MCF 10A (cell line): ENCODE measurements at regions not wholly inside any gene's neighbourhood (a gene's known extent, or its start where the extent isn't known, plus 50 kb on each side); places are given as distances from the start of the nearest gene placed in this dataset.
A peak's percentile ranks its signal among the peaks of the same experiment; 100 is the strongest.

ENCODE experiments used
- BruUV-seq: library from RNA; stranded (reverse); fragments of 400-500 nt; replicated peaks from 2 replicates; lab custom pipeline; 2021; lab: Mats Ljungman, UMichigan
- CTCF ChIA-PET: fragments of 300-600 bp; sonication (Branson Sonifier 250); formaldehyde crosslinking; extraction: SDS; loops from one replicate; lab custom pipeline; 2021; ENCODE audit warnings: antibody characterized with exemption, inconsistent platforms; lab: Yijun Ruan, JAX
- POLR2A ChIA-PET: fragments of 300-600, 350-650 bp; sonication (Branson Sonifier 250); formaldehyde crosslinking; extraction: SDS; loops from one replicate; lab custom pipeline; 2020; ENCODE audit warnings: antibody characterized with exemption, inconsistent platforms; lab: Yijun Ruan, JAX
- DNase-seq: peaks from one replicate; pipeline ENCODE4 v3.0.0-alpha.2; 2018; ENCODE audit not compliant: unreplicated experiment
- H3K27ac Mint-ChIP-seq: one replicate; pipeline ENCODE4 v1.8.0; 2022; ENCODE audit warnings: mild to moderate bottlenecking, low read depth, mixed read lengths; ENCODE audit not compliant: unreplicated experiment
- H3K27me3 Mint-ChIP-seq: one replicate; pipeline ENCODE4 v1.8.0; 2022; ENCODE audit warnings: mixed read lengths; ENCODE audit not compliant: insufficient read depth, unreplicated experiment
- H3K36me3 Mint-ChIP-seq: one replicate; pipeline ENCODE4 v1.8.0; 2022; ENCODE audit warnings: mild to moderate bottlenecking, moderate library complexity, mixed read lengths; ENCODE audit not compliant: insufficient read depth, unreplicated experiment
- H3K4me1 Mint-ChIP-seq: one replicate; pipeline ENCODE4 v1.8.0; 2022; ENCODE audit warnings: mixed read lengths; ENCODE audit not compliant: insufficient read depth, unreplicated experiment
- H3K4me3 Mint-ChIP-seq: one replicate; pipeline ENCODE4 v1.8.0; 2022; ENCODE audit warnings: mild to moderate bottlenecking, moderate library complexity, mixed read lengths; ENCODE audit not compliant: unreplicated experiment
- H3K9me3 Mint-ChIP-seq: one replicate; pipeline ENCODE4 v1.8.0; 2022; ENCODE audit warnings: mixed read lengths; ENCODE audit not compliant: unreplicated experiment
- intact Hi-C: fragments of 100-400 bp; cut with micrococcal nuclease; formaldehyde crosslinking; loops from 2 replicates; pipeline ENCODE4 v1.14.1; 2022
- TF ChIP-seq, protein P1 (sequence below): fragments of 200-600 bp; IDR thresholded peaks from one replicate; pipeline ENCODE4 v1.8.0; 2022; ENCODE audit warnings: antibody characterized with exemption, mild to moderate bottlenecking; ENCODE audit not compliant: unreplicated experiment

DNA sequence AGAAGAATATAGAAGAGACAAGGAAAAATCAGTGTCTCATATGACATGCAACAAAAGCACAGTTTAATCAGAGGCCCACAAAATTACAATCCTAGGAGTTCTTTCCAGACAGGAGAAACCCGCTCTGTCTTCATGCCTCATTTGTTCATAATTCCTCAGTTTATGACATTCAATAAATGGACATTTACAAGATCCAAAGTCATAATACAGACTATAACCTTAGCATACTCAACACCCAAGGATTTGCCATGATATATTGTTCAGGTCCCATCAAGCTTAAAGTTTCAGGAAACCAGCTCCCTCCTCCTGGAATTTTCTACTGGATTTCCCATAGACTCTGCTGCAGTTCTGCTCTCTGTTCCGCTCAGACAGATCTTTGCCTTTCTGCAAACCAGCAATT, 56.4 kb upstream of the POMP start:
- Mint-ChIP-seq H3K9me3 (no peaks in the 10 kb centered on the region), H3K27ac (no peak overlapping the region), H3K36me3 (no peaks in the 10 kb centered on the region), H3K4me3 (no peak overlapping the region), H3K4me1 (no peaks in the 10 kb centered on the region), H3K27me3 (no peaks in the 10 kb centered on the region)
- TF ChIP-seq, protein P1, sequence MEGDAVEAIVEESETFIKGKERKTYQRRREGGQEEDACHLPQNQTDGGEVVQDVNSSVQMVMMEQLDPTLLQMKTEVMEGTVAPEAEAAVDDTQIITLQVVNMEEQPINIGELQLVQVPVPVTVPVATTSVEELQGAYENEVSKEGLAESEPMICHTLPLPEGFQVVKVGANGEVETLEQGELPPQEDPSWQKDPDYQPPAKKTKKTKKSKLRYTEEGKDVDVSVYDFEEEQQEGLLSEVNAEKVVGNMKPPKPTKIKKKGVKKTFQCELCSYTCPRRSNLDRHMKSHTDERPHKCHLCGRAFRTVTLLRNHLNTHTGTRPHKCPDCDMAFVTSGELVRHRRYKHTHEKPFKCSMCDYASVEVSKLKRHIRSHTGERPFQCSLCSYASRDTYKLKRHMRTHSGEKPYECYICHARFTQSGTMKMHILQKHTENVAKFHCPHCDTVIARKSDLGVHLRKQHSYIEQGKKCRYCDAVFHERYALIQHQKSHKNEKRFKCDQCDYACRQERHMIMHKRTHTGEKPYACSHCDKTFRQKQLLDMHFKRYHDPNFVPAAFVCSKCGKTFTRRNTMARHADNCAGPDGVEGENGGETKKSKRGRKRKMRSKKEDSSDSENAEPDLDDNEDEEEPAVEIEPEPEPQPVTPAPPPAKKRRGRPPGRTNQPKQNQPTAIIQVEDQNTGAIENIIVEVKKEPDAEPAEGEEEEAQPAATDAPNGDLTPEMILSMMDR, result no peak
- POLR2A ChIA-PET, result interaction anchor here (0.9 kb wide), 1 partner anchor 12 kb away, joined by 4 read pairs; no protein-coding TSS in a partner anchor
- no peak for DNase-seq
- intact Hi-C loops, result no loop called here
- no TSS peak for BruUV-seq
- CTCF ChIA-PET, result interaction anchor here (0.5 kb wide), 1 partner anchor 107 kb away, joined by 3 read pairs; no protein-coding TSS in a partner anchor

- CTCF ChIA-PET, result no interaction called here
- Mint-ChIP-seq H3K27ac (no peak overlapping the region), H3K4me1 (no peaks in the 10 kb centered on the region), H3K27me3 (no peaks in the 10 kb centered on the region), H3K36me3 (no peaks in the 10 kb centered on the region), H3K4me3 (no peak overlapping the region), H3K9me3 (no peaks in the 10 kb centered on the region)
- no TSS peak for BruUV-seq
- intact Hi-C loops, result no loop called here
- POLR2A ChIA-PET, result interaction anchor here (0.6 kb wide), 1 partner anchor 1403 kb away, joined by 3 read pairs; no protein-coding TSS in a partner anchor
- TF ChIP-seq, protein P1, result no peak
- no peak for DNase-seq
These were observed 57.3 kb upstream of the POMP start for GRCh38 chr13:28601581-28601980.

DNA sequence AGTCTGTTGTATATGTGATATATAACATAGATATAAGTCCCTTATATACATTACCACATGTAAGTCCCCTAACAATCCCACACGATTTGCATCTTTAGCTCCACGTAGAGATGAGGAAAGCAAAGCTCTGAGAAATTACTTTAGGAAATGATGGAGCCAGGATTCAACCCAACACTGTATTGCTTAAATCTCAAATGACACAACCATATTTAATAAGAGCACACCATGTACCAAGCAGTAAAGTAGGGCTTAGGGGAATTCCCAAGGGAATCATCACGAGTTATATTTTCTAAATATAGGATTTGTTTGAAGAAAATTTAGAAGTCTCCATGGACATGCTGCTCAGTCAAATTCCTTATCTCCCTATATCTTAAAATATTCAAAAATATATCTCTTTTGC, 61.3 kb upstream of the POMP start:
- POLR2A ChIA-PET, result no interaction called here
- H3K9me3 Mint-ChIP-seq, result no peaks in the 10 kb centered on the region

GRCh38 chr13:28590461-28590860, 68.5 kb upstream of the POMP start:
- Mint-ChIP-seq H3K4me3 (no peak overlapping the region), H3K9me3 (no peaks in the 10 kb centered on the region), H3K27ac (no peak overlapping the region), H3K36me3 (peaks cover 6% of the 10 kb centered on the region), H3K4me1 (no peaks in the 10 kb centered on the region), H3K27me3 (peaks cover 19% of the 10 kb centered on the region)
- intact Hi-C loops, result no loop called here
- ChIA-PET POLR2A (no interaction called here), CTCF (interaction anchor here (1.1 kb wide), 1 partner anchor 265 kb away, joined by 4 read pairs; no protein-coding TSS in a partner anchor)
- TF ChIP-seq, protein P1, result no peak
- BruUV-seq, result no TSS peak
- peak; percentile 38 for DNase-seq

More for the DNA sequence above, 61.3 kb upstream of the POMP start:
- BruUV-seq, result no TSS peak
- TF ChIP-seq, protein P1, result no peak
- Mint-ChIP-seq H3K4me3 (no peak overlapping the region), H3K36me3 (peaks cover 6% of the 10 kb centered on the region), H3K4me1 (no peaks in the 10 kb centered on the region), H3K27me3 (peaks cover 26% of the 10 kb centered on the region), H3K27ac (no peak overlapping the region)
- CTCF ChIA-PET, result interaction anchor here (0.8 kb wide), 1 partner anchor 38 kb away, joined by 4 read pairs; no protein-coding TSS in a partner anchor
- intact Hi-C loops, result no loop called here
- DNase-seq, result peak; percentile 33
